ENCODE measurements at regions not wholly inside any gene's neighbourhood (a gene's known extent, or its start where the extent isn't known, plus 50 kb on each side); places are given as distances from the start of the nearest gene placed in this dataset.

DNA sequence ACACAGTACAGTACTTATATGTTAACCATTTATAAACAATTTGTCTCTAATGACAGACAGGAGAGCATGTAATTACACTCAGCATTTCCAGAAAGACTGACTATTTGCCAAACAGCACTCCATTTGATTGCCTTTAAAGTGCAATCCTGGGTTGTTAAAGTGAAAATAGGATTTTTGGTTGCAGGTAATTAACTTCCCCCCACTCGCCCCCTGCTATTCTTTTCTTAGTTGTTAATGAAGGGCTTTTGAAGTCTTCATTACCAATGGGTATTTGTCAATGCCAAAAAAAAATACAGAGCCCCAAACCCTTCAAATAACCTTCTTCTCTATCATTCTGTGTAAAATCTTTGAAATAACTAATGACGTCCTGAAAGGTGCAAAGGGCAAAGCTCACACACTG is 825.6 kb downstream of the STPG2 start:
- TF ChIP-seq EGR1 (IDR thresholded peaks at IDR 0.05) (no peak), TCF12 (IDR thresholded peaks at IDR 0.05; ENCODE audit: low read depth) (no peak), NFIC (IDR thresholded peaks at IDR 0.05) (no peak), ZBTB7A (IDR thresholded peaks at IDR 0.05; ENCODE audit: low read depth) (no peak), EP300 (IDR thresholded peaks at IDR 0.05; ENCODE audit: borderline replicate concordance) (no peak), TAF1 (IDR thresholded peaks at IDR 0.05; ENCODE audit: low read depth) (no peak), YY1 (IDR thresholded peaks at IDR 0.05; ENCODE audit: low read depth) (no peak), CREB1 (IDR thresholded peaks at IDR 0.05; ENCODE audit: low read depth) (no peak), MAX (IDR thresholded peaks at IDR 0.05) (no peak), CEBPB (IDR thresholded peaks at IDR 0.05) (no peak), TEAD4 (IDR thresholded peaks at IDR 0.05) (no peak), USF1 (IDR thresholded peaks at IDR 0.05) (no peak), RAD21 (IDR thresholded peaks at IDR 0.05; ENCODE audit: low read depth) (no peak), FOXM1 (IDR thresholded peaks at IDR 0.05; ENCODE audit: borderline replicate concordance, low read depth) (no peak)
- TF ChIP-seq, protein P1, sequence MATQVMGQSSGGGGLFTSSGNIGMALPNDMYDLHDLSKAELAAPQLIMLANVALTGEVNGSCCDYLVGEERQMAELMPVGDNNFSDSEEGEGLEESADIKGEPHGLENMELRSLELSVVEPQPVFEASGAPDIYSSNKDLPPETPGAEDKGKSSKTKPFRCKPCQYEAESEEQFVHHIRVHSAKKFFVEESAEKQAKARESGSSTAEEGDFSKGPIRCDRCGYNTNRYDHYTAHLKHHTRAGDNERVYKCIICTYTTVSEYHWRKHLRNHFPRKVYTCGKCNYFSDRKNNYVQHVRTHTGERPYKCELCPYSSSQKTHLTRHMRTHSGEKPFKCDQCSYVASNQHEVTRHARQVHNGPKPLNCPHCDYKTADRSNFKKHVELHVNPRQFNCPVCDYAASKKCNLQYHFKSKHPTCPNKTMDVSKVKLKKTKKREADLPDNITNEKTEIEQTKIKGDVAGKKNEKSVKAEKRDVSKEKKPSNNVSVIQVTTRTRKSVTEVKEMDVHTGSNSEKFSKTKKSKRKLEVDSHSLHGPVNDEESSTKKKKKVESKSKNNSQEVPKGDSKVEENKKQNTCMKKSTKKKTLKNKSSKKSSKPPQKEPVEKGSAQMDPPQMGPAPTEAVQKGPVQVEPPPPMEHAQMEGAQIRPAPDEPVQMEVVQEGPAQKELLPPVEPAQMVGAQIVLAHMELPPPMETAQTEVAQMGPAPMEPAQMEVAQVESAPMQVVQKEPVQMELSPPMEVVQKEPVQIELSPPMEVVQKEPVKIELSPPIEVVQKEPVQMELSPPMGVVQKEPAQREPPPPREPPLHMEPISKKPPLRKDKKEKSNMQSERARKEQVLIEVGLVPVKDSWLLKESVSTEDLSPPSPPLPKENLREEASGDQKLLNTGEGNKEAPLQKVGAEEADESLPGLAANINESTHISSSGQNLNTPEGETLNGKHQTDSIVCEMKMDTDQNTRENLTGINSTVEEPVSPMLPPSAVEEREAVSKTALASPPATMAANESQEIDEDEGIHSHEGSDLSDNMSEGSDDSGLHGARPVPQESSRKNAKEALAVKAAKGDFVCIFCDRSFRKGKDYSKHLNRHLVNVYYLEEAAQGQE (IDR thresholded peaks at IDR 0.05; ENCODE audit: low read depth): no peak

- TF ChIP-seq TCF12 (IDR thresholded peaks at IDR 0.05; ENCODE audit: low read depth) (no peak), RAD21 (IDR thresholded peaks at IDR 0.05; ENCODE audit: low read depth) (no peak), NFIC (IDR thresholded peaks at IDR 0.05) (no peak), ZBTB7A (IDR thresholded peaks at IDR 0.05; ENCODE audit: low read depth) (no peak), CEBPB (IDR thresholded peaks at IDR 0.05) (no peak), TEAD4 (IDR thresholded peaks at IDR 0.05) (no peak), MAX (IDR thresholded peaks at IDR 0.05) (no peak), CREB1 (IDR thresholded peaks at IDR 0.05; ENCODE audit: low read depth) (no peak), FOXM1 (IDR thresholded peaks at IDR 0.05; ENCODE audit: borderline replicate concordance, low read depth) (no peak), TAF1 (IDR thresholded peaks at IDR 0.05; ENCODE audit: low read depth) (no peak), EGR1 (IDR thresholded peaks at IDR 0.05) (no peak), USF1 (IDR thresholded peaks at IDR 0.05) (no peak), YY1 (IDR thresholded peaks at IDR 0.05; ENCODE audit: low read depth) (no peak), EP300 (IDR thresholded peaks at IDR 0.05; ENCODE audit: borderline replicate concordance) (no peak)
- TF ChIP-seq, protein P1 (IDR thresholded peaks at IDR 0.05; ENCODE audit: low read depth): no peak
Measured at GRCh38 chr4:97330917-97331316, 812.4 kb downstream of the STPG2 start.

DNA sequence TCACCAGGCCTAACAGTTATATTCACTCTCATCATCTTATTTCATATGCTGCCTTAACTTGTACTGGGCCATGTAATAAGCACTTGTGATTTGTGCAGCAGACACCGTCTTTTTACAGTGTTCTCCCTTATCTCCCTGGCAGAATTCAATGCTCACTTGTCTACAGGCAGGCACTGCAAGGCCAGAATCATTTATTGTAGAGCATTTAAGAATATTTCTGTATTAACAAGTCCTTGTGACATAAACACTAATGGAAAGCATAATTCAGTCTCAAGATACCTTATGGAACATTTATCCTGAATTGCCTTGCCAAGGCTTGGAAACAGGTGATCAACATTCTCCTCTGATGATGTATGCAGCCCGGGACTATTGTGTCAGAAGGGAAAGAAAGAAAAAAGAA is 808.9 kb downstream of the STPG2 start:
- TF ChIP-seq RAD21 (IDR thresholded peaks at IDR 0.05; ENCODE audit: low read depth) (no peak), MAX (IDR thresholded peaks at IDR 0.05) (no peak), YY1 (IDR thresholded peaks at IDR 0.05; ENCODE audit: low read depth) (no peak), TEAD4 (IDR thresholded peaks at IDR 0.05) (no peak), FOXM1 (IDR thresholded peaks at IDR 0.05; ENCODE audit: borderline replicate concordance, low read depth) (no peak), TAF1 (IDR thresholded peaks at IDR 0.05; ENCODE audit: low read depth) (no peak), TCF12 (IDR thresholded peaks at IDR 0.05; ENCODE audit: low read depth) (no peak), ZBTB7A (IDR thresholded peaks at IDR 0.05; ENCODE audit: low read depth) (no peak), NFIC (IDR thresholded peaks at IDR 0.05) (no peak), CEBPB (IDR thresholded peaks at IDR 0.05) (no peak), CREB1 (IDR thresholded peaks at IDR 0.05; ENCODE audit: low read depth) (no peak), USF1 (IDR thresholded peaks at IDR 0.05) (no peak), EP300 (IDR thresholded peaks at IDR 0.05; ENCODE audit: borderline replicate concordance) (no peak), EGR1 (IDR thresholded peaks at IDR 0.05) (no peak)
- TF ChIP-seq, protein P1 (IDR thresholded peaks at IDR 0.05; ENCODE audit: low read depth): no peak

All from Ishikawa (cell line).